GM23338 (cell line): ENCODE measurements at regions not wholly inside any gene's neighbourhood (a gene's known extent, or its start where the extent isn't known, plus 50 kb on each side); places are given as distances from the start of the nearest gene placed in this dataset.
"Not testable (repeated sequence)": the region's sequence is repeated elsewhere in the genome, so short reads cannot be mapped to it uniquely, and the experiment has no call there.

ENCODE experiments used
- ATAC-seq: fragments of 200-7000 bp; cut with Tn5 transposase; 3 replicates; pipeline ENCODE4 v1.9.1; 2020
- DNase-seq: peaks from one replicate; pipeline ENCODE4 v3.0.0-alpha.2; 2015; ENCODE audit warnings: low spot score
- H2AFZ ChIP-seq: fragments of 200-600 bp; sonication (generic); 2 replicates; pipeline ENCODE4 v1.8.0; 2016; ENCODE audit warnings: antibody characterized with exemption, mild to moderate bottlenecking, moderate library complexity
- H3F3A ChIP-seq: fragments of 200-600 bp; sonication (generic); replicated peaks from 2 replicates; pipeline ENCODE4 v1.8.0; 2017; ENCODE audit warnings: antibody characterized with exemption, mixed run types, low read depth
- H3K27ac ChIP-seq: fragments of 200-600 bp; sonication (generic); 2 replicates; pipeline ENCODE4 v1.6.1; 2016; ENCODE audit warnings: low read depth
- H3K27me3 ChIP-seq: fragments of 200-600 bp; sonication (generic); 2 replicates; pipeline ENCODE4 v1.8.0; 2016; ENCODE audit warnings: mild to moderate bottlenecking, mixed run types, moderate library complexity; ENCODE audit not compliant: insufficient read depth
- H3K36me3 ChIP-seq: fragments of 200-600 bp; sonication (generic); 2 replicates; pipeline ENCODE4 v1.8.0; 2016; ENCODE audit warnings: mild to moderate bottlenecking; ENCODE audit not compliant: insufficient read depth
- H3K4me1 ChIP-seq: fragments of 200-600 bp; sonication (generic); 2 replicates; pipeline ENCODE4 v1.8.0; 2016; ENCODE audit warnings: mild to moderate bottlenecking, moderate library complexity; ENCODE audit not compliant: insufficient read depth
- H3K4me2 ChIP-seq: fragments of 200-600 bp; sonication (generic); 2 replicates; pipeline ENCODE4 v1.7.1; 2017; ENCODE audit warnings: mixed run types
- H3K4me3 ChIP-seq: fragments of 200-600 bp; sonication (generic); 2 replicates; pipeline ENCODE4 v1.6.1; 2016; ENCODE audit warnings: mixed run types
- H3K79me2 ChIP-seq: fragments of 200-600 bp; sonication (generic); replicated peaks from 2 replicates; pipeline ENCODE4 v1.8.0; 2017; ENCODE audit warnings: mild to moderate bottlenecking; ENCODE audit not compliant: insufficient read depth
- H3K9me2 ChIP-seq: fragments of 200-600 bp; sonication (generic); 2 replicates; pipeline ENCODE4 v1.8.0; 2017; ENCODE audit not compliant: insufficient read depth
- H4K20me1 ChIP-seq: fragments of 200-600 bp; sonication (generic); replicated peaks from 2 replicates; pipeline ENCODE4 v1.8.0; 2017; ENCODE audit warnings: mild to moderate bottlenecking; ENCODE audit not compliant: insufficient read depth
- H3K27ac Mint-ChIP-seq: 2 replicates; pipeline ENCODE4 v1.8.0; 2020; ENCODE audit warnings: inconsistent platforms, mild to moderate bottlenecking, moderate library complexity, mixed read lengths
- H3K27me3 Mint-ChIP-seq: 3 replicates; pipeline ENCODE4 v1.8.0; 2022; ENCODE audit warnings: low read depth, mild to moderate bottlenecking, moderate library complexity, mixed read lengths, inconsistent platforms; ENCODE audit not compliant: insufficient read depth, poor library complexity
- H3K36me3 Mint-ChIP-seq: 3 replicates; pipeline ENCODE4 v1.8.0; 2021; ENCODE audit warnings: low read depth, mild to moderate bottlenecking, inconsistent platforms, moderate library complexity, mixed read lengths
- H3K4me1 Mint-ChIP-seq: 3 replicates; pipeline ENCODE4 v1.8.0; 2020; ENCODE audit warnings: mild to moderate bottlenecking, inconsistent platforms, mixed read lengths
- H3K4me3 Mint-ChIP-seq: 3 replicates; pipeline ENCODE4 v1.8.0; 2021; ENCODE audit warnings: moderate library complexity, mild to moderate bottlenecking, inconsistent platforms, mixed read lengths
- H3K9me3 Mint-ChIP-seq: 3 replicates; pipeline ENCODE4 v1.8.0; 2020; ENCODE audit warnings: moderate library complexity, mild to moderate bottlenecking, inconsistent platforms, mixed read lengths
- CREB1 ChIP-seq: fragments of 250-450 bp; sonication (Bioruptor Pico); IDR thresholded peaks from 2 replicates; pipeline ENCODE4 v1.5.0; 2020; ENCODE audit warnings: low read depth, mild to moderate bottlenecking, moderate library complexity
- CTCF ChIP-seq, 2 experiments: fragments of 200-600 bp in 1 of 2; sonication (generic) in 1 of 2; conservative IDR thresholded peaks; 2 replicates each; pipeline versions ENCODE4 v1.5.1 to v1.6.1; 2016 to 2017; ENCODE audit warnings: antibody characterized with exemption in 2 of 2, low read depth in 2 of 2, mild to moderate bottlenecking in 2 of 2, moderate library complexity in 1 of 2
- ETS1 ChIP-seq: IDR thresholded peaks from 2 replicates; pipeline ENCODE4 v1.6.1; 2016; ENCODE audit warnings: antibody characterized with exemption
- EZH2 ChIP-seq: fragments of 200-600 bp; sonication (generic); IDR thresholded peaks from one replicate; pipeline ENCODE4 v1.8.0; 2017; ENCODE audit warnings: antibody characterized with exemption, mild to moderate bottlenecking, low read depth; ENCODE audit not compliant: unreplicated experiment
- EZH2phosphoT487 ChIP-seq: fragments of 200-600 bp; sonication (generic); IDR thresholded peaks from one replicate; pipeline ENCODE4 v1.8.1; 2018; ENCODE audit warnings: antibody characterized with exemption; ENCODE audit not compliant: unreplicated experiment
- JUNB ChIP-seq: IDR thresholded peaks from one replicate; pipeline ENCODE4 v1.6.1; 2016; ENCODE audit warnings: antibody characterized with exemption; ENCODE audit not compliant: unreplicated experiment
- NANOG ChIP-seq: IDR thresholded peaks from 2 replicates; pipeline ENCODE4 v1.6.1; 2016; ENCODE audit warnings: antibody characterized with exemption, borderline replicate concordance
- POLR2AphosphoS5 ChIP-seq: IDR thresholded peaks from 2 replicates; pipeline ENCODE4 v1.6.1; 2016; ENCODE audit warnings: antibody characterized with exemption, low read depth
- STAT1 ChIP-seq: IDR thresholded peaks from one replicate; pipeline ENCODE4 v1.6.1; 2016; ENCODE audit warnings: antibody characterized with exemption; ENCODE audit not compliant: unreplicated experiment
- ZNF331 ChIP-seq: fragments of 250-450 bp; sonication (Bioruptor Pico); IDR thresholded peaks from 2 replicates; pipeline ENCODE4 v1.5.0; 2020; ENCODE audit warnings: low read depth, mild to moderate bottlenecking, moderate library complexity
- ZNF462 ChIP-seq: fragments of 250-450 bp; sonication (Bioruptor Pico); IDR thresholded peaks from 2 replicates; pipeline ENCODE4 v1.5.0; 2020; ENCODE audit warnings: mild to moderate bottlenecking, moderate library complexity

GRCh38 chr1:60940685-60941084 is 141.7 kb upstream of the NFIA start:
- ATAC-seq, H3K27ac ChIP-seq, H3K9me2 ChIP-seq, H2AFZ ChIP-seq, H3F3A ChIP-seq, DNase-seq, H3K4me3 Mint-ChIP-seq, H3K36me3 Mint-ChIP-seq, H4K20me1 ChIP-seq, H3K4me3 ChIP-seq, H3K79me2 ChIP-seq, H3K36me3 ChIP-seq, H3K27me3 Mint-ChIP-seq, H3K27me3 ChIP-seq, H3K9me3 Mint-ChIP-seq: not testable (repeated sequence)
- Mint-ChIP-seq H3K4me1 (peaks cover 65% of the 10 kb centered on the region), H3K27ac (0 out of 2 replicates have a peak overlapping the region, but pooled peaks have one; percentile 49)
- peaks cover 51% of the 10 kb centered on the region for H3K4me1 ChIP-seq
- peak overlapping the region; percentile 19; the same call in 1 of the 2 replicates for H3K4me2 ChIP-seq

GRCh38 chr1:60937720-60938119 is 144.6 kb upstream of the NFIA start:
- Histone ChIP-seq H3K27me3 (no peaks in the 10 kb centered on the region), H3K4me3 (no peak overlapping the region), H4K20me1 (no peaks in the 10 kb centered on the region), H3K4me2 (no peak overlapping the region), H3K4me1 (peaks cover 48% of the 10 kb centered on the region), H3K27ac (no peak overlapping the region), H3K9me2 (peaks cover 11% of the 10 kb centered on the region), H2AFZ (0 out of 2 replicates have a peak overlapping the region, but pooled peaks have one; percentile 24), H3K79me2 (no peaks in the 10 kb centered on the region), H3F3A (no peaks in the 10 kb centered on the region), H3K36me3 (no peaks in the 10 kb centered on the region)
- Mint-ChIP-seq H3K27ac (no peak overlapping the region), H3K36me3 (no peaks in the 10 kb centered on the region; the same call in 2 of the 3 replicates), H3K9me3 (no peaks in the 10 kb centered on the region), H3K4me3 (no peak overlapping the region), H3K27me3 (peaks cover 8% of the 10 kb centered on the region), H3K4me1 (peaks cover 59% of the 10 kb centered on the region)
- DNase-seq: no peak
- no peak for ATAC-seq
- TF ChIP-seq EZH2phosphoT487 (no peak), POLR2AphosphoS5 (no peak), NANOG (no peak), EZH2 (no peak), ZNF462 (no peak), ZNF331 (CRISPR knock-in tag) (no peak), JUNB (no peak), STAT1 (no peak), CREB1 (CRISPR knock-in tag) (no peak), CTCF (conservative IDR thresholded peaks at IDR 0.05; ENCODE audit: low read depth in 2 of 2) (no peak), ETS1 (no peak)
